ENCODE measurements at regions not wholly inside any gene's neighbourhood (a gene's known extent, or its start where the extent isn't known, plus 50 kb on each side); places are given as distances from the start of the nearest gene placed in this dataset.

DNA sequence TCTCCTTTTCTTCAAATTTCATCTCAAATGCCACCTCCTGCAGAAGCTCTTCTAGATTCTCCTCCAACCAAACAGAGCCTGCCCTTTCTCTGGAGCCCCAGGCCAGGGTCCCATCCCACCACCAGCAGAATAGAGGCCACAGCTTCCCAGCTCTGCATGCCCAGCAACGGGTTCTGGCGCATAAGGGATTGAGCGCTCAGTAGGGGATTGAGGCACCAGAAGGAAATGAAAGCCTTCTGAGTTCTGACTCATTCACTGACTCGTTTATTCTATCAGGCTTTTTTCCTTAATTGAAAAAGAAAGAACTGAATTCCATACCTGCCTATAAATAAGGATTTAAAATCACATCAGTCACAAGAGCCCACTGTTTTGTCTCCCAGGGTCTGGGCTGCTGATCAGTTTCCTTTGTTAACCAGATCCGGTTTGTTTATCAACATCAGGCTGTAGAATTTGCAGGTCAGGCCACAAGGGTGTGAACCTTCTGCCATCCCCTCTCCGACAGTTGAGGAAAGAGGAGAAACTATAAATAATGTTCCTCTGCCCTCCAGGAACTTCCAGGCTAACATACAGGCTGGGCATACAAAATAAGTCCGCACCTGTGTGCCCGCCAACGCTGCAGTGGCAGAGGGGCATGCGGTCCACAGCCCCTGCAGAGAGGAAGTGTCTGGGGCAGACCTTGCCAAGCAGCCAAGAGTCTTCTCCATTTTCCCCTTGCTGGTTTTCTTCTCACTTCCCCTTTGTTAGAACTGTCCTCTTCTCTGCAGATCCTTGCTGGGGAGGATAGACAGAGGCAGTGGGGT lies 63.5 kb upstream of the PRDM11 start:
- TF ChIP-seq EZH2 (IDR thresholded peaks at IDR 0.05; ENCODE audit: borderline replicate concordance, low read length): no peak
- TF ChIP-seq, protein P1, sequence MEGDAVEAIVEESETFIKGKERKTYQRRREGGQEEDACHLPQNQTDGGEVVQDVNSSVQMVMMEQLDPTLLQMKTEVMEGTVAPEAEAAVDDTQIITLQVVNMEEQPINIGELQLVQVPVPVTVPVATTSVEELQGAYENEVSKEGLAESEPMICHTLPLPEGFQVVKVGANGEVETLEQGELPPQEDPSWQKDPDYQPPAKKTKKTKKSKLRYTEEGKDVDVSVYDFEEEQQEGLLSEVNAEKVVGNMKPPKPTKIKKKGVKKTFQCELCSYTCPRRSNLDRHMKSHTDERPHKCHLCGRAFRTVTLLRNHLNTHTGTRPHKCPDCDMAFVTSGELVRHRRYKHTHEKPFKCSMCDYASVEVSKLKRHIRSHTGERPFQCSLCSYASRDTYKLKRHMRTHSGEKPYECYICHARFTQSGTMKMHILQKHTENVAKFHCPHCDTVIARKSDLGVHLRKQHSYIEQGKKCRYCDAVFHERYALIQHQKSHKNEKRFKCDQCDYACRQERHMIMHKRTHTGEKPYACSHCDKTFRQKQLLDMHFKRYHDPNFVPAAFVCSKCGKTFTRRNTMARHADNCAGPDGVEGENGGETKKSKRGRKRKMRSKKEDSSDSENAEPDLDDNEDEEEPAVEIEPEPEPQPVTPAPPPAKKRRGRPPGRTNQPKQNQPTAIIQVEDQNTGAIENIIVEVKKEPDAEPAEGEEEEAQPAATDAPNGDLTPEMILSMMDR (IDR thresholded peaks at IDR 0.05; ENCODE audit: low read length): no peak
- no peaks in the 10 kb centered on the region for H3F3A ChIP-seq (ENCODE audit: insufficient read depth, low read length)
- H3K4me2 ChIP-seq (ENCODE audit: low read length): no peak overlapping the region
- no peak overlapping the region for H2AFZ ChIP-seq (ENCODE audit: low read length)
- H3K9me2 ChIP-seq (ENCODE audit: low read depth, low read length): no peaks in the 10 kb centered on the region
- no peak overlapping the region for H3K9ac ChIP-seq (ENCODE audit: low read length)
- no peaks in the 10 kb centered on the region for H3K9me3 ChIP-seq (ENCODE audit: low read length)
- H3K4me1 ChIP-seq (ENCODE audit: insufficient read depth, low read length, severe bottlenecking): peaks cover 14% of the 10 kb centered on the region
- H3K27me3 ChIP-seq (ENCODE audit: insufficient read depth, low read length): no peaks in the 10 kb centered on the region
- H4K20me1 ChIP-seq (ENCODE audit: insufficient read depth, low read length): no peaks in the 10 kb centered on the region
- H3K36me3 ChIP-seq (ENCODE audit: insufficient read depth, low read length): no peaks in the 10 kb centered on the region; the same call in 1 of the 2 replicates
- no peak overlapping the region for H3K27ac ChIP-seq (ENCODE audit: low read depth, low read length, poor library complexity, severe bottlenecking)
- no peak overlapping the region for H3K4me3 ChIP-seq (ENCODE audit: low read depth, low read length, poor library complexity, severe bottlenecking)
- H3K79me2 ChIP-seq (ENCODE audit: insufficient read depth, low read length): no peaks in the 10 kb centered on the region

DNA sequence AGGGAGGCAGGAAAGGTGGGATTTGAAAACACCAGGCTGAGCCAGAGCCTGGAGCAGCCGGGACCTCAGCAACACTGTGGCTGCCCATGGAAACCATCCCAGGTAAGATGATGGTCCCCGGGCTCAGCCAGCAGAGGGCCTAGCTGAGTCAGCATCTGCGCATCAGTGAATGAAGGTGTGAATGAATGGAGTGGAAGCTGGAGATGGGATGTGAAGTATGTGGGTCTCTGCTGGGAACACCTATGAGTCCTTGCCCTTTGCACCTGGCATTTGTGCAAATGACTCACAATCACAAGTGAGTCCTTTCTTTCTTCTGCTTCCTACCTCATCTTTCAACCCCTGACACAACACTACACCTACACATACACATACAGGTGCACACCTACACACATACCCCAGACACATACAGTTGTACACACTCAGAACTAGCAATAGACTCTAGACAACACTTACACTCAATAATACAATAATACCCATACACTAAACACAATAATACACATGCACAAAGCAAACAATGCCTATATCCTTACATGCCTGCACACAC lies 62.8 kb upstream of the PRDM11 start:
- H3F3A ChIP-seq (ENCODE audit: insufficient read depth, low read length): no peaks in the 10 kb centered on the region
- H3K27ac ChIP-seq (ENCODE audit: low read depth, low read length, poor library complexity, severe bottlenecking): no peak overlapping the region
- H3K4me1 ChIP-seq (ENCODE audit: insufficient read depth, low read length, severe bottlenecking): peaks cover 14% of the 10 kb centered on the region
- H4K20me1 ChIP-seq (ENCODE audit: insufficient read depth, low read length): no peaks in the 10 kb centered on the region
- no peak overlapping the region for H2AFZ ChIP-seq (ENCODE audit: low read length)
- no peaks in the 10 kb centered on the region for H3K79me2 ChIP-seq (ENCODE audit: insufficient read depth, low read length)
- TF ChIP-seq, protein P1 (IDR thresholded peaks at IDR 0.05; ENCODE audit: low read length): peak; percentile 64
- no peak for TF ChIP-seq EZH2 (IDR thresholded peaks at IDR 0.05; ENCODE audit: borderline replicate concordance, low read length)
- no peak overlapping the region for H3K4me2 ChIP-seq (ENCODE audit: low read length)
- no peaks in the 10 kb centered on the region; the same call in 1 of the 2 replicates for H3K36me3 ChIP-seq (ENCODE audit: insufficient read depth, low read length)
- no peaks in the 10 kb centered on the region for H3K9me3 ChIP-seq (ENCODE audit: low read length)
- no peaks in the 10 kb centered on the region for H3K27me3 ChIP-seq (ENCODE audit: insufficient read depth, low read length)
- H3K9ac ChIP-seq (ENCODE audit: low read length): no peak overlapping the region
- no peak overlapping the region for H3K4me3 ChIP-seq (ENCODE audit: low read depth, low read length, poor library complexity, severe bottlenecking)
- H3K9me2 ChIP-seq (ENCODE audit: low read depth, low read length): no peaks in the 10 kb centered on the region

DNA sequence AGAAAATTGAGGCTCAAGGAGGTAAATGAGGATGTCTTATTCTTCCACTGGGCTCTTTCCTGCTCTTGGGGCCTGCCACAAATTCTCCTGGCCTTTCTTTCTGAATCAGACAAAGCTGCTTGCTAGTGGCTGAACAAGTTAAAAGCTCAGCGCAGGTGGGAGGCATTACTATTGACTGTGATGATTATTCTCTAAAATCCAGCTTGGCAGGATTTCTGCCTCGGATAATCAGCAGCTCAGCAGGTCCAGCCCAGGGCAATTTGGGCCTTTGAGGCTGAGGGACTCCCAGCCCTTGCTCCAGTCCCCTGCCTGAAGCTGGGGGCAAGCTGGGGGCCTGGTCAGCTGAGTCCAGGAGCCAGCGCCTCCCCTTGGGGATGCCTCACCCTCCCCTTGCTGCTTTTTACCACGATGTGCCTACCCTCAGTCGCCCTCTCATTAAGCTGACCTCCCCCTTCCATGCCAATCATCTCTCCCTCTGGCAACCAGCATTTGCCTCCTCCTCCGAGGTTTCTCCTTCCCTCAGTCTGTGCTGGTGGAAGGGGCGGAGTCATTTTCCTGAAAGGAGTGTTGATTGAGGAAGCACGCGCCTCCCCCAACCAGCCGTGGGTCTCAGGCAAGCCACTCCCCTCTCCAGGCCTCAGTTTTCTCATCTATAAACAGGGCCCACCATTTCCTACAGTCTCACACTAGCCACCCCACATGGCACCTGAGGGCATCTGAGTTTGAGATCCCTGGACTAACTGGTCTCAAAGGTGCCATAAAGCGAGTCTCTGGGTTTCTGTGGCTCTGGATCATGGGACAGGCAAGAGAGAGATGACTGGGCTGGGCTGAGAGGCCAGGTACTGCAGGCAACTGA lies 60.6 kb upstream of the PRDM11 start:
- no peaks in the 10 kb centered on the region for H3K9me3 ChIP-seq (ENCODE audit: low read length)
- TF ChIP-seq, protein P1 (IDR thresholded peaks at IDR 0.05; ENCODE audit: low read length): no peak
- no peak for TF ChIP-seq EZH2 (IDR thresholded peaks at IDR 0.05; ENCODE audit: borderline replicate concordance, low read length)
- no peak overlapping the region for H3K27ac ChIP-seq (ENCODE audit: low read depth, low read length, poor library complexity, severe bottlenecking)
- no peaks in the 10 kb centered on the region for H3K9me2 ChIP-seq (ENCODE audit: low read depth, low read length)
- H3K4me2 ChIP-seq (ENCODE audit: low read length): no peak overlapping the region
- no peaks in the 10 kb centered on the region for H3K27me3 ChIP-seq (ENCODE audit: insufficient read depth, low read length)
- no peaks in the 10 kb centered on the region for H3F3A ChIP-seq (ENCODE audit: insufficient read depth, low read length)
- no peak overlapping the region for H3K4me3 ChIP-seq (ENCODE audit: low read depth, low read length, poor library complexity, severe bottlenecking)
- no peaks in the 10 kb centered on the region for H3K79me2 ChIP-seq (ENCODE audit: insufficient read depth, low read length)
- no peak overlapping the region for H3K9ac ChIP-seq (ENCODE audit: low read length)
- H4K20me1 ChIP-seq (ENCODE audit: insufficient read depth, low read length): no peaks in the 10 kb centered on the region
- no peaks in the 10 kb centered on the region; the same call in 1 of the 2 replicates for H3K36me3 ChIP-seq (ENCODE audit: insufficient read depth, low read length)
- H2AFZ ChIP-seq (ENCODE audit: low read length): no peak overlapping the region
- H3K4me1 ChIP-seq (ENCODE audit: insufficient read depth, low read length, severe bottlenecking): no peaks in the 10 kb centered on the region
